LNCAP (cell line): ENCODE measurements at regions not wholly inside any gene's neighbourhood (a gene's known extent, or its start where the extent isn't known, plus 50 kb on each side); places are given as distances from the start of the nearest gene placed in this dataset.

Experiments
- CTCF ChIP-seq: fragments of 450-650 bp; IDR thresholded peaks from 2 replicates; pipeline ENCODE4 v1.5.1; 2017; ENCODE audit warnings: mild to moderate bottlenecking

GRCh38 chr5:84861306-84861705 lies 476.6 kb upstream of the EDIL3 start:
- TF ChIP-seq CTCF: no peak

GRCh38 chr5:84859056-84859455 lies 474.4 kb upstream of the EDIL3 start:
- TF ChIP-seq CTCF: no peak

GRCh38 chr5:84831701-84832100 lies 447.0 kb upstream of the EDIL3 start:
- TF ChIP-seq CTCF: no peak

GRCh38 chr5:84830265-84830664 lies 445.6 kb upstream of the EDIL3 start:
- TF ChIP-seq CTCF: no peak

- no peak for TF ChIP-seq CTCF
These were observed 440.9 kb upstream of the EDIL3 start for GRCh38 chr5:84825606-84826005.

- TF ChIP-seq CTCF: no peak
These were observed 437.2 kb upstream of the EDIL3 start for GRCh38 chr5:84821924-84822323.

- no peak for TF ChIP-seq CTCF
These were observed 433.3 kb upstream of the EDIL3 start for GRCh38 chr5:84817953-84818352.

- TF ChIP-seq CTCF: no peak
These were observed 432.3 kb upstream of the EDIL3 start for GRCh38 chr5:84816746-84817547.
